Keratinocyte (primary cell): ENCODE measurements at regions not wholly inside any gene's neighbourhood (a gene's known extent, or its start where the extent isn't known, plus 50 kb on each side); places are given as distances from the start of the nearest gene placed in this dataset.

Experiments used
- DNase-seq: peaks from one replicate; pipeline ENCODE4 v3.0.0-alpha.2; 2011; ENCODE audit warnings: low read depth, missing footprints, low spot score
- FAIRE-seq: peaks from 2 replicates; lab custom pipeline; 2011; peaks lifted over from hg19 to GRCh38; lab: Jason Lieb, UNC
- H2AFZ ChIP-seq: 2 replicates; pipeline ENCODE4 v1.6.0; 2012; ENCODE audit warnings: low read length, control low read depth, inconsistent platforms; ENCODE audit not compliant: control insufficient read depth
- H3K27ac ChIP-seq: 2 replicates; pipeline ENCODE4 v1.5.1; 2011; ENCODE audit warnings: low read length; ENCODE audit not compliant: control insufficient read depth, insufficient read depth
- H3K27me3 ChIP-seq: 3 replicates; pipeline ENCODE4 v1.6.0; 2011; ENCODE audit warnings: low read length; ENCODE audit not compliant: control insufficient read depth, insufficient read depth; ENCODE audit errors: extremely low read depth
- H3K36me3 ChIP-seq, 2 experiments: 2 replicates in 1 of 2; 3 replicates in 1 of 2; pipeline ENCODE4 v1.5.1; 2011; ENCODE audit warnings: low read length in 2 of 2, mild to moderate bottlenecking in 1 of 2; ENCODE audit not compliant: control insufficient read depth in 2 of 2, insufficient read depth in 2 of 2; ENCODE audit errors: extremely low read depth in 1 of 2
- H3K4me1 ChIP-seq: 3 replicates; pipeline ENCODE4 v1.5.1; 2011; ENCODE audit warnings: low read length; ENCODE audit not compliant: control insufficient read depth, insufficient read depth; ENCODE audit errors: extremely low read depth
- H3K4me2 ChIP-seq: 3 replicates; pipeline ENCODE4 v1.6.0; 2011; ENCODE audit warnings: low read depth, low read length; ENCODE audit not compliant: control insufficient read depth, insufficient read depth; ENCODE audit errors: extremely low read depth
- H3K4me3 ChIP-seq, 3 experiments: fragments of 200-600 bp in 1 of 3; sonication (generic) in 1 of 3; 2 replicates in 2 of 3; 3 replicates in 1 of 3; pipeline ENCODE4 v1.5.1; 2011 to 2016; ENCODE audit warnings: low read length in 3 of 3, mild to moderate bottlenecking in 3 of 3, control low read depth in 2 of 3, inconsistent platforms in 1 of 3, low read depth in 1 of 3, mixed read lengths in 1 of 3, mixed run types in 1 of 3, moderate library complexity in 1 of 3; ENCODE audit not compliant: control insufficient read depth in 2 of 3, insufficient read depth in 2 of 3; ENCODE audit errors: extremely low read depth in 1 of 3
- H3K79me2 ChIP-seq: 2 replicates; pipeline ENCODE4 v1.6.0; 2012; ENCODE audit warnings: low read length; ENCODE audit not compliant: control insufficient read depth, insufficient read depth
- H3K9ac ChIP-seq: 3 replicates; pipeline ENCODE4 v1.6.0; 2011; ENCODE audit warnings: low read length; ENCODE audit not compliant: control insufficient read depth, insufficient read depth; ENCODE audit errors: extremely low read depth
- H3K9me1 ChIP-seq: 3 replicates; pipeline ENCODE4 v1.6.0; 2011; ENCODE audit warnings: low read length; ENCODE audit not compliant: control insufficient read depth, insufficient read depth; ENCODE audit errors: extremely low read depth
- H3K9me3 ChIP-seq: 2 replicates; pipeline ENCODE4 v1.5.1; 2012; ENCODE audit warnings: low read depth, low read length; ENCODE audit not compliant: control insufficient read depth
- H4K20me1 ChIP-seq: 3 replicates; pipeline ENCODE4 v1.6.0; 2011; ENCODE audit warnings: low read length; ENCODE audit not compliant: control insufficient read depth, insufficient read depth; ENCODE audit errors: extremely low read depth
- EZH2 ChIP-seq: IDR thresholded peaks from one replicate; pipeline ENCODE4 v1.6.1; 2012; ENCODE audit warnings: inconsistent platforms, mild to moderate bottlenecking, low read length, moderate library complexity
- dilution Hi-C: fragments of 300-500 bp; cut with MboI; formaldehyde crosslinking; loops from one replicate; pipeline ENCODE4 v1.7.0; 2020; ENCODE audit warnings: low sequenced_read_pairs; ENCODE audit not compliant: extremely low pct_ligation_motif_present
- TF ChIP-seq, protein P1 (sequence below), 3 experiments: IDR thresholded peaks in 1 of 3; conservative IDR thresholded peaks in 1 of 3; optimal IDR thresholded peaks in 1 of 3; 2 replicates in 2 of 3; 3 replicates in 1 of 3; pipeline versions ENCODE3 to v1.5.1; 2011; ENCODE audit warnings: low read length in 3 of 3, mild to moderate bottlenecking in 3 of 3, moderate library complexity in 2 of 3, control low read depth in 1 of 3, inconsistent platforms in 1 of 3; ENCODE audit not compliant: insufficient read depth in 2 of 3; ENCODE audit errors: extremely low read depth in 1 of 3

DNA sequence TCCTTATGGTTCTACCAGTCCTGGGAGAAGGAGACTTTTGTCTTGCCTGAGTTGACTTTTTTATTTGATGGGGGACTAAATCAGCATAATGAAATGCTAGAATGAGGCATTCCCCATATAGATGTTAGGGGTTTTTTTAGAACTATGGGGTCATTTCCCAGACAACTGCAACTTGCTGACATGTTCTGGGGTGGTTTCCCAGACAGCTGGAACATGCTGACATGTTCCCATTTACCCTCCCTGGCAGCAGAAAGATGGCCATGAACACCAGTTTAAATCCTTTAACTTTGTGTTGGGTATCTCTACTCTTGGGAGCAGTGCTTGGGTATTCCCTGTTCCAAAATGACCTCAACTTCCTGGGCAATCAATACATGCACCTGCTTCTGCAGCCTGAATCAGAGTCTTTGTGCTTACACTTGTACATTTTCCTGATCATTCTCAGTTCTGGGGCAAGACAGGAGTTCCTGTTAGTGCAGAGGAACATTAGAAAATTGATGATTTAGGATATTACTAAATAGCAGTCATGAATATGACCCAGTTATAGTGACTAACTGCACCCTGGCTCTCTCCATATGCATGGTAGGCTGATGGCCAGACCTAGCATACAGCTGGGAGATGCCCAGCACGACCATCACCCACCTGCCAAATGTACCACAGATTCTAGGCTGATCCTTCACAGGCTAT is 75.4 kb upstream of the CD5L start:
- Histone ChIP-seq H3K4me3 (no peak overlapping the region), H3K36me3 (no peaks in the 10 kb centered on the region), H3K4me1 (no peaks in the 10 kb centered on the region), H3K27ac (no peak overlapping the region), H4K20me1 (no peaks in the 10 kb centered on the region), H3K27me3 (peaks cover 5% of the 10 kb centered on the region), H3K9me1 (no peaks in the 10 kb centered on the region), H3K79me2 (no peaks in the 10 kb centered on the region), H2AFZ (no peak overlapping the region), H3K9me3 (no peaks in the 10 kb centered on the region), H3K4me2 (no peak overlapping the region), H3K9ac (no peak overlapping the region)
- no peak for FAIRE-seq
- no peak for DNase-seq
- TF ChIP-seq, protein P1, sequence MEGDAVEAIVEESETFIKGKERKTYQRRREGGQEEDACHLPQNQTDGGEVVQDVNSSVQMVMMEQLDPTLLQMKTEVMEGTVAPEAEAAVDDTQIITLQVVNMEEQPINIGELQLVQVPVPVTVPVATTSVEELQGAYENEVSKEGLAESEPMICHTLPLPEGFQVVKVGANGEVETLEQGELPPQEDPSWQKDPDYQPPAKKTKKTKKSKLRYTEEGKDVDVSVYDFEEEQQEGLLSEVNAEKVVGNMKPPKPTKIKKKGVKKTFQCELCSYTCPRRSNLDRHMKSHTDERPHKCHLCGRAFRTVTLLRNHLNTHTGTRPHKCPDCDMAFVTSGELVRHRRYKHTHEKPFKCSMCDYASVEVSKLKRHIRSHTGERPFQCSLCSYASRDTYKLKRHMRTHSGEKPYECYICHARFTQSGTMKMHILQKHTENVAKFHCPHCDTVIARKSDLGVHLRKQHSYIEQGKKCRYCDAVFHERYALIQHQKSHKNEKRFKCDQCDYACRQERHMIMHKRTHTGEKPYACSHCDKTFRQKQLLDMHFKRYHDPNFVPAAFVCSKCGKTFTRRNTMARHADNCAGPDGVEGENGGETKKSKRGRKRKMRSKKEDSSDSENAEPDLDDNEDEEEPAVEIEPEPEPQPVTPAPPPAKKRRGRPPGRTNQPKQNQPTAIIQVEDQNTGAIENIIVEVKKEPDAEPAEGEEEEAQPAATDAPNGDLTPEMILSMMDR (optimal IDR thresholded peaks at IDR 0.05 in 1 of 3, IDR thresholded peaks at IDR 0.05 in 1 of 3, conservative IDR thresholded peaks at IDR 0.05 in 1 of 3; ENCODE audit: extremely low read depth in 1 of 3, insufficient read depth in 2 of 3, low read length in 3 of 3): no peak
- TF ChIP-seq EZH2: no peak
- dilution Hi-C loops: no loop called here

DNA sequence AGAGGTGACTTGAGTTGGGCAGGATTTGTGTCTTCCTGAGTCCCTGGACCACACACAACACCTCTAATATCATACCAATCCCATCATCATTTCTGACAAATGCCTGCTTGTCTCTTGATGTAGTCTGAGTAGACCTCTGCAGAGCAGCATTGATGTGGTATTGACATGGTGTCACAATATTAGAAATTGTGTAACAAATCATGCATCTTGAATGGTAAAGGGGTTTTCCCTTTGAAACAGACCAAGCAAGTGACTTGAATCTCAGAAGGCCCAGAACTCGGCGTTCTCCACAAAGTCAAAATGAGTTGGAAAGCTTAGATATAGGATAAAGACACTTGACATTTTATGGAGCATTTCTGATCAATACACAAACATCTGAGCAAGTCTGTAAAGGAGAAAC is 72.7 kb upstream of the KIRREL1 start:
- FAIRE-seq (no peak), DNase-seq (no peak)
- H3K4me2 ChIP-seq: no peak overlapping the region
- H3K79me2 ChIP-seq: no peaks in the 10 kb centered on the region
- no peaks in the 10 kb centered on the region for H3K9me3 ChIP-seq
- H3K27ac ChIP-seq: no peak overlapping the region
- H3K9me1 ChIP-seq: no peaks in the 10 kb centered on the region
- H3K4me1 ChIP-seq: no peaks in the 10 kb centered on the region
- H3K27me3 ChIP-seq: peaks cover 5% of the 10 kb centered on the region
- H3K9ac ChIP-seq: no peak overlapping the region
- H3K4me3 ChIP-seq: no peak overlapping the region
- no peak for TF ChIP-seq EZH2
- TF ChIP-seq, protein P1 (optimal IDR thresholded peaks at IDR 0.05 in 1 of 3, IDR thresholded peaks at IDR 0.05 in 1 of 3, conservative IDR thresholded peaks at IDR 0.05 in 1 of 3; ENCODE audit: extremely low read depth in 1 of 3, insufficient read depth in 2 of 3, low read length in 3 of 3): no peak
- H4K20me1 ChIP-seq: no peaks in the 10 kb centered on the region
- no peaks in the 10 kb centered on the region for H3K36me3 ChIP-seq
- dilution Hi-C loops: no loop called here
- H2AFZ ChIP-seq: no peak overlapping the region
